NCI-H526 treated with DMSO at 0.1 percent for 48 hours (cell line): ENCODE measurements at regions not wholly inside any gene's neighbourhood (a gene's known extent, or its start where the extent isn't known, plus 50 kb on each side); places are given as distances from the start of the nearest gene placed in this dataset.

Source experiments
- DNase-seq: peaks from one replicate; lab custom pipeline; 2025; lab: John Stamatoyannopoulos, UW

- no peak for DNase-seq
Observed at GRCh38 chrX:120819126-120819525, 56.5 kb downstream of the CT47B1 start.

GRCh38 chrX:120813982-120814381 lies 61.7 kb downstream of the CT47B1 start:
- DNase-seq: no peak

- no peak for DNase-seq
Observed at GRCh38 chrX:120801426-120801825, 74.2 kb downstream of the CT47B1 start.

GRCh38 chrX:120797188-120797851 lies 78.3 kb downstream of the CT47B1 start:
- no peak for DNase-seq

GRCh38 chrX:120795301-120795700 lies 80.4 kb downstream of the CT47B1 start:
- DNase-seq: no peak

- no peak for DNase-seq
Observed at GRCh38 chrX:120794525-120794975, 81.1 kb downstream of the CT47B1 start.

- DNase-seq: no peak
Observed at GRCh38 chrX:120793098-120793497, 82.6 kb downstream of the CT47B1 start.

GRCh38 chrX:120791013-120791643 lies 84.5 kb downstream of the CT47B1 start:
- DNase-seq: no peak

- DNase-seq: no peak
Observed at GRCh38 chrX:120790552-120790951, 85.1 kb downstream of the CT47B1 start.

GRCh38 chrX:120790118-120790517 lies 85.5 kb downstream of the CT47B1 start:
- DNase-seq: peak; percentile 4

GRCh38 chrX:120781403-120781802 lies 94.3 kb downstream of the CT47B1 start:
- DNase-seq: no peak

- DNase-seq: no peak
Observed at GRCh38 chrX:120775959-120776358, 99.7 kb downstream of the CT47B1 start.

GRCh38 chrX:120774606-120775005 lies 101.1 kb downstream of the CT47B1 start:
- no peak for DNase-seq

- no peak for DNase-seq
Observed at GRCh38 chrX:120773801-120774200, 101.9 kb downstream of the CT47B1 start.

GRCh38 chrX:120769576-120770341 lies 105.9 kb downstream of the CT47B1 start:
- DNase-seq: peak; percentile 14

- no peak for DNase-seq
Observed at GRCh38 chrX:120768681-120769080, 107.0 kb downstream of the CT47B1 start.

GRCh38 chrX:120768254-120768653 lies 107.4 kb downstream of the CT47B1 start:
- DNase-seq: no peak

- no peak for DNase-seq
Observed at GRCh38 chrX:120763269-120763668, 112.4 kb downstream of the CT47B1 start.

- no peak for DNase-seq
Observed at GRCh38 chrX:120761810-120762209, 113.9 kb downstream of the CT47B1 start.

- no peak for DNase-seq
Observed at GRCh38 chrX:120759685-120760084, 116.0 kb downstream of the CT47B1 start.

GRCh38 chrX:120755066-120755846 lies 120.4 kb downstream of the CT47B1 start:
- no peak for DNase-seq
